ENCODE measurements at regions not wholly inside any gene's neighbourhood (a gene's known extent, or its start where the extent isn't known, plus 50 kb on each side); places are given as distances from the start of the nearest gene placed in this dataset.

DNA sequence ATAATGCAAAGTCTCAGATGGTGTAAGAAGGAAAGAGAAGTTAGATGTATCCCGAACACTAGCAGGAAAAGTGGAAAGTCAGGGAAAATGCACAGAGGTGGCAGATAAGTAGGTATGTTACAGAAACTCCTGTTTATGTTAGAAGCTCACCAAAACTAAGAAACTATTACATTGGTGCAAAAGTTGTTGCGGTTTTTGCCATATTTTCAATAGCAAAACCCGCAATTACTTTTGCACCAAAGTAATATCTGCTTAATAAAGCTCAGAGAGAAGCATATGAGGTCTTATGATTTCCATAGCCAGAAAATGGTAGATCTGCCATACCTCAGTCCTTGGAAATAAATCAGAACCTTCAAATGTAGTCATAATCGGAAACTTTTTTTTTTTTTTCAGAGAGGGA lies 1035.6 kb downstream of the PCDH7 start:
- DNase-seq (ENCODE audit: low spot score), result no peak
- BruUV-seq (replicated peaks), result no TSS peak
- TF ChIP-seq EZH2 (IDR thresholded peaks at IDR 0.05; ENCODE audit: borderline replicate concordance, low read depth, low read length, poor library complexity, severe bottlenecking), result no peak
- no peak for TF ChIP-seq CTCF (conservative IDR thresholded peaks at IDR 0.05; ENCODE audit: low read depth, low read length)
- no peak overlapping the region for H3K4me3 ChIP-seq (ENCODE audit: low read depth, low read length, poor library complexity, severe bottlenecking)
- no peak overlapping the region for H3K27ac ChIP-seq (ENCODE audit: low read depth, low read length, poor library complexity, severe bottlenecking)
- no peaks in the 10 kb centered on the region for H3K9me3 ChIP-seq (ENCODE audit: low read depth, low read length, poor library complexity, severe bottlenecking)
- CTCF ChIA-PET, result no interaction called here
- H3K4me1 ChIP-seq (ENCODE audit: insufficient read depth, low read length, poor library complexity, severe bottlenecking), result no peaks in the 10 kb centered on the region
- no peaks in the 10 kb centered on the region for H3K27me3 ChIP-seq (replicated peaks; ENCODE audit: insufficient read depth, low read depth, low read length, poor library complexity)
- POLR2A ChIA-PET (ENCODE audit: low non-redundant PET), result no interaction called here
- no peaks in the 10 kb centered on the region for H3K36me3 ChIP-seq (ENCODE audit: insufficient read depth, low read length, poor library complexity, severe bottlenecking)
- intact Hi-C loops (cut with micrococcal nuclease; ENCODE audit: unreplicated experiment), result no loop called here

DNA sequence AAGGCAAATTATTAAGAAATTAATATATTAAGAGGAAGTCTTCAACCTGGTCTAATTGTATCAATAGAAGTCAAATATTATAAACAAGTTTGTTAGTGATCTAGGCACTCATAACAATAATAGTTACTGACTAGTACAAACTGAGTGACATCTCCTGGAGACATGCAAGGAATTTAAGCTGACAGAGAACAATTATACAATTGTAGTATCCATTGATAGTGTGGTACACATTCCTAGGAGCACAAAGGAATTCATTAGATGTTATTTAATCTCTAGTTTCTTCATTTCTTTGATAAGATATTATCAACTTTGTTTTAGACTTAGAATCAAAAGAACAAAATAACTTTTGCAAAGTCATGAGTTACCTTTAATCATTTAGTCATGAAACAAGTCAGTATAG lies 1048.6 kb downstream of the PCDH7 start:
- CTCF ChIA-PET, result no interaction called here
- TF ChIP-seq EZH2 (IDR thresholded peaks at IDR 0.05; ENCODE audit: borderline replicate concordance, low read depth, low read length, poor library complexity, severe bottlenecking) (no peak), CTCF (conservative IDR thresholded peaks at IDR 0.05; ENCODE audit: low read depth, low read length) (no peak)
- intact Hi-C loops (cut with micrococcal nuclease; ENCODE audit: unreplicated experiment), result no loop called here
- Histone ChIP-seq H3K9me3 (ENCODE audit: low read depth, low read length, poor library complexity, severe bottlenecking) (no peaks in the 10 kb centered on the region), H3K36me3 (ENCODE audit: insufficient read depth, low read length, poor library complexity, severe bottlenecking) (no peaks in the 10 kb centered on the region), H3K27ac (ENCODE audit: low read depth, low read length, poor library complexity, severe bottlenecking) (no peak overlapping the region), H3K4me1 (ENCODE audit: insufficient read depth, low read length, poor library complexity, severe bottlenecking) (no peaks in the 10 kb centered on the region), H3K27me3 (replicated peaks; ENCODE audit: insufficient read depth, low read depth, low read length, poor library complexity) (no peaks in the 10 kb centered on the region), H3K4me3 (ENCODE audit: low read depth, low read length, poor library complexity, severe bottlenecking) (no peak overlapping the region)
- POLR2A ChIA-PET (ENCODE audit: low non-redundant PET), result no interaction called here
- no TSS peak for BruUV-seq (replicated peaks)
- no peak for DNase-seq (ENCODE audit: low spot score)

DNA sequence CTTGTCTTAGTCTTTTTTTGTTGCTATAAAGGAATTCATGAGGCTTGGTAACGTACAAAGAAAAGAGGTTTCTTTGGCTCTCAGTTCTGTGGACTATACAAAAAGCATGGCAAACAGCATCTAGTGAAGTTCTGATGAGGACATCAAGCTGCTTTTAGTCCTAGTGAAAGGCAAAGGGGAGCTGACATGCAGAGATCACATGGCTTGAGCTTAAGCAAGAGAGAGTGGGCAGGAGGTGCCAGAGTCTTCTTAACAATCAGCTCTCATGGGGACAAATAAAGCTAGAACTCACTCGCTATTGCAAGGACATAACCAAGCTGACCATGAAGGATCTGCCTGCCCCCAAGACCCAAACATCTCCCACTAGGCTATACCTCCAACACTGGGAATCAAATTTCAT lies 1063.1 kb downstream of the PCDH7 start:
- TF ChIP-seq CTCF (conservative IDR thresholded peaks at IDR 0.05; ENCODE audit: low read depth, low read length) (no peak), EZH2 (IDR thresholded peaks at IDR 0.05; ENCODE audit: borderline replicate concordance, low read depth, low read length, poor library complexity, severe bottlenecking) (no peak)
- Histone ChIP-seq H3K4me1 (ENCODE audit: insufficient read depth, low read length, poor library complexity, severe bottlenecking) (no peaks in the 10 kb centered on the region), H3K9me3 (ENCODE audit: low read depth, low read length, poor library complexity, severe bottlenecking) (no peaks in the 10 kb centered on the region), H3K27me3 (replicated peaks; ENCODE audit: insufficient read depth, low read depth, low read length, poor library complexity) (no peaks in the 10 kb centered on the region), H3K27ac (ENCODE audit: low read depth, low read length, poor library complexity, severe bottlenecking) (no peak overlapping the region), H3K4me3 (ENCODE audit: low read depth, low read length, poor library complexity, severe bottlenecking) (no peak overlapping the region), H3K36me3 (ENCODE audit: insufficient read depth, low read length, poor library complexity, severe bottlenecking) (no peaks in the 10 kb centered on the region)
- POLR2A ChIA-PET (ENCODE audit: low non-redundant PET), result no interaction called here
- CTCF ChIA-PET, result no interaction called here
- BruUV-seq (replicated peaks), result no TSS peak
- no peak for DNase-seq (ENCODE audit: low spot score)
- intact Hi-C loops (cut with micrococcal nuclease; ENCODE audit: unreplicated experiment), result no loop called here
